Activated CD4-positive, alpha-beta T cell treated with anti-CD3 and anti-CD28 coated beads for 1 hour (primary cell): ENCODE measurements at regions not wholly inside any gene's neighbourhood (a gene's known extent, or its start where the extent isn't known, plus 50 kb on each side); places are given as distances from the start of the nearest gene placed in this dataset.

ENCODE experiments used
- DNase-seq: peaks from one replicate; pipeline ENCODE4 v3.0.0-alpha.2; 2020

DNA sequence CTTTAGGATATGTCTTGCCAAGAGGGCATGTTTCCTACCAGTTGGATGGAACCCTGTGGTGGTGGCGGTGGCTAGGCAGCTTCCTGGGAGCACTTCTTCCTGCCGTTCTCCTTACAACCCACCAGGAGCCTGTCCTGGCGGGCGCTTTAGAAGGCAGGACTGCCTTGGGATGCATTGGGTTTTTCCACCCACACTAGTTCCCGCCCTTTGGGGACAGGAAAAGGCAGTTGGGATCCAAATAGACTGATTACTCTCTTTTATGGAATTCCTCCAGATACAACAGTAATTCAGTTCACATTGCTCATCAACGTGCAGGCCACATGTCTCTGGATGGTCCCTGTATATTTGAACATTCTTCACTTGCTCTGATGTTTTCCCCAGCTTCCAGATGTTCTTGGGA lies 305.7 kb upstream of the SSTR1 start:
- no peak for DNase-seq

DNA sequence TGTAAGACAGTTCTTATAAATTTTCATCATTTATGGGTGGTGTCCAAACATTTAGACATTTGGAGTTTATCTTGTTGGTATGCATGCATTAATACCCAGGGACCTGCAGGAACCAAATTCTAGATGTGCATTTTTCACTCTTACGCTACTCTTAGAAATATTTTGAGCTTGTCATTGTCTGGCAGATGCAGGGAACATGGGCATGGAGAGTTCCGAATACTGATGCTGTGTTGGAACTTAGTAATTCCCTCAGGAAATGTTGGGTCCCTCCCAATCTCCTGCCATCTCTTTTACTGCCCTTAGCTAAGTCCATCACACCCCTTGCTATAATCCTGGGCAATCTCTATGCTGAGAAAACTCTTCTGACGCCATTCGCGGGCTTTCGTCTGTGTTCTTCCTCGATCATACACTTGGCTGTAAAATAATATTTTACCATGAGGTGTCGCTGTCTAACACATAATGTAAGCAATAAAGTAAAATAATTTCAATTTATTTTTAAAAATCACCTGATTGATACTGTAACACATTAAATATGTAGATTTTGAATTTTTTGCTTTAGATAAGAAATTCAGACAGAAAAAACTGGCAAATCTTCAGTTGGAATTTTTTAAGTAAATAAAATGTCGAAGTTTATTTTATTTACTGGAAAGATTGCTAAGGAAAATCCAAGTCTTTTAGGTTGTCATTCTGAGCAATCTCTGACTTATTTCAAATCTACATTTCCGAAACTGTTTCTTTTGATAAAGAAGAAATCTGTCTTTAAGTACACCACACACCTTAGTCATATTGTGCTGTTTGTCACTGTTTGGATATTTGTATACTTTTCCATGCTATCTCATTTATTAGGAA lies 304.1 kb upstream of the SSTR1 start:
- no peak for DNase-seq

DNA sequence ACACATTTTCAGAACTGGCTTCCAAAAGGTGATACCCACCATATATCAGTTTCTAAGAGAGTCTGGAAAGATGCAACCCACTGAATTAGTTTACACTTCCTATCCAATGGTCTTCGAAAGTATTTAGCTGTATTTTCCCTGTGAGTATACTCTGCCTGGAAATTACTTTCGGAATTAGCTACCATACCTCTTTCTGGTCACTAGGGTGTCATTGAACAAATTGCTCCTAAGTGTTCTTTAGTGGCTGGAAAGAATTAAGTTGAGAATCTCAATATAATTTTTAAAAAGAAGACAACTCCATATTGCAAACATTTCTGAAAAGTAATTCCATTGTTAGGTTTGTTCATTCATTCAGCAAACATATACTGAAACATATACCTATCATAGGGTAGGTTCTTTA lies 283.1 kb upstream of the SSTR1 start:
- no peak for DNase-seq

DNA sequence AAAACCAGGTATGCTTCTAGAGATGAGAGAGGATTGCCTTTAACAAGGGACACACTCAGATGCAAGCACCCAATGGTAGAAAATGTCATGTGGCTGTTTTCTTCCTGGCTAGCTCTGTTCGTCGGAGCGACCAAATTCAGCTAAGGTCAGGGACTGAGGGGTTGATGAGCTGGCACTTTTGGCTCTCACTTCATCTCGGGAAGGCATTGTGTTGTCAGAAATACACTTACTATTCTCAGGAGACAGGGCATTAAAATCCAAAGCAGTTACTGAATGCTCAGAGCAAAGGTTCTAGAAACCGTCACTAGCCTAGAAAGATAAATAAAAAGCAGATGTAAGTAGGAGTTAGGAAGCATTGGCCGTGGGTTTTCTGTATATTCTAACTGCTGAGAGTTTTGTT lies 275.7 kb upstream of the SSTR1 start:
- no peak for DNase-seq

DNA sequence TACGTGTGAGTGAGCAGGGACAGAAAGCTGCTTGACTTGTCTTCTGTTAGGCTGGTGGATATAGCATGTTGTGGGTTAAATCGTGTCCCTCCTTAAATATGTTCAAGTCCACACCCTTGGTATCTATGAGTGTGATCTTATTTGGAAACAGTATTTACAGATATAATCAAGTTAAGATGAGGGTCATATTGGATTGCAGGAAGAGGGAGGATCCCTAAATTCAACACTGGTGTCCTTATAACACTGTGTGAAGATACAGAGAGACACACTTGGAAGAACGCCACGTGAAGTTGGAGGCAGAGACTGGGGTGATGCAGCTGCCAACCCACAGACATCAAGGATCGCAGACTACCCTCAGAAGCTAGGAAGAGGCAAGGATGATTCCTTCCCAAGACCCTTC lies 275.2 kb upstream of the SSTR1 start:
- DNase-seq = no peak

DNA sequence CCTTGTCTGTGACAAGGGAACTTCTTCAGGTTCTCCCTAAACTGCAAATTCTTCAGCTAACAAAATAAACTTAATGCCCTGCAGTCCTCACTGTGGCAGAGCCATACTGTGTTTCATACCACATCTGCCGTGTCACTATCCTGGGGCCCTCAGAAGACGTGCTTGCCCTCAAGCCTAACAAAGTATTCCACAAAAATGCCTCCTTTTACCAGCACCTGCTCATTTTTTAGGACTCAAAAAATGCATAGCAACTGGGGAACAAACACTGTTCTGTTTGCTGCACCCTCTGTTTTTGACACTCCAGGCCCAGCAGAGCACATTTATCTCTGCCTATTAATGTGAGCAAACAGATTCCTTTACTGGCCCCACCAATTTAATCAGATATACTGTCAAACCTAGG lies 270.7 kb upstream of the SSTR1 start:
- no peak for DNase-seq

DNA sequence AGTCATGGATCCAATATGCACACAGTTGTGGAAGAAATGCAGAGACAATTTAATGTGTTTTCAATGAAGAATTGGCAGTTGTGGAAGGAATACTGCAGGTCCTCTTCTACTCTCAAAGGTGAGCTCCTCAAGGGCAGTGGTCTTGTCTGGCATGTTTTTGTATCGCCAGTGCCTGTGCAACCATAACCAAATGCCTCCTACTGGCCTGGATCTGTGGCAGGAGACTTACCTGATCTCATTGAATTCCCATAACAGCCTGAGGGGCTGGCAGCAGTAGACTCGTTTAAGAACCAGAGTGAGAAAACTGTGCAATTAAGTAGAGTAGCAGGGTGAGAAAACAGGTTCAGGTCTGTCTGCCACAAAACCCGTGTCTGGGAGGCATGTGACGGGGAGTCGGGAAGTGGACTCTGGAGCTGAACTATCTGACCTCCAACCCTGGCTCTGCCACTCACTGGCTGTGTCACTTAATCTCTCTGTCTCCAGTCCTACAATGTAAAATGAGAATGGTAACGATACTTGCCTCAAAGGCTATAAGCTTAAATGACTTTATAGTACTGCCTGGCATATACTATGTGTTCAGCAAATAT lies 268.2 kb upstream of the SSTR1 start:
- DNase-seq = no peak

DNA sequence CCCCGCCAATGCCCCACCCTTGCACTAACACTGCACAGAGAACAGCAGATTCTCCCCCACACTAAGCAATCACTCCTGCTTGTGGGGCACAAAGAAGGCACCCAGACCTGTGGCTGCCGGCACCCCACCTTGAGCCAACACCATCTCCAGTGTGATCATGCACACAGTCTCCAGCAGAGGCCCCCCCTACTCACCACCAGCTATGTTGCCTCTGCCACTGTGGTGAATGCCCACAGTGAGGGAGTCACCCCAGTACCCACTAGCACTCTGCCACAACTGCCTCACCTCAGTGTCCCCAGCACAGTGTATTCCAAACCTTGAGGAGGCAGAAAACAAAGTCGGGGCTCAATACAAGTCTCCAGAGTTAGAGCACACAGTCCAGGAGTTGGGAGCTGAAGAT lies 261.7 kb upstream of the SSTR1 start:
- DNase-seq = no peak

DNA sequence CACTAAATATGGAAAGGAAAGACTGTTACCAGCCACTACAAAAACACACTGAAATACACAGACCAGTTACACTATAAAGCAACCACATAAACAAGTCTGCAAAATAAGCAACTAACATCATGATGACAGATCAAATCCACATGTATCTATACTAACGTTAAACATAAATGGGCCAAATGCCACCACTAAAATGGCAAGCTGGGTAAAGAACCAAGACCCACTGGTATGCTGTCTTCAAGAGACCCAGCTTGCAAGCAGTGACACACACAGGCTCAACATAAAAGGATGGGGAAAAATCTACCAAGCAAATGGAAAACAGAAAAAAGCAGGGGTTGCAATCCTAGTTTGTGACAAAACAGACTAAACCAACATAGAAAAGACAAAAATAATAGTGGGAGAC lies 260.9 kb upstream of the SSTR1 start:
- no peak for DNase-seq

DNA sequence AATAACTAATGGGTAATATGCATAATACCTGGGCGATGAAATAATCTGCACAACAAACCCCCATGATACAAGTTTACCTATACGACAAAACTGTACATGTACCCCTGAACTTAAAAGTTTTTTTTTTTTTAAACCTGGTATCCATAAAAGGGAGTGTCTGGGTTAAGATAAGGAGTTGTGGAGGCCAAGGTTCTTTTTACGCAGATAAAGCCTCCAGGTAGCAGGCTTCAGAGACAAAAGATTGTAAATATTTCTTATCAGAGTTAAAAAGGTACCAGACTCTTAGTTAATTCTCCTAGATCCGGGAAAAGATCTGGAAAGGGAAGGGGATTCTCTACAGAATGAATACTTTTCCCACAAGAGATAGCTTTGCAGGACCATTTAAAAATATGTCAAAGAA lies 259.4 kb upstream of the SSTR1 start:
- no peak for DNase-seq

DNA sequence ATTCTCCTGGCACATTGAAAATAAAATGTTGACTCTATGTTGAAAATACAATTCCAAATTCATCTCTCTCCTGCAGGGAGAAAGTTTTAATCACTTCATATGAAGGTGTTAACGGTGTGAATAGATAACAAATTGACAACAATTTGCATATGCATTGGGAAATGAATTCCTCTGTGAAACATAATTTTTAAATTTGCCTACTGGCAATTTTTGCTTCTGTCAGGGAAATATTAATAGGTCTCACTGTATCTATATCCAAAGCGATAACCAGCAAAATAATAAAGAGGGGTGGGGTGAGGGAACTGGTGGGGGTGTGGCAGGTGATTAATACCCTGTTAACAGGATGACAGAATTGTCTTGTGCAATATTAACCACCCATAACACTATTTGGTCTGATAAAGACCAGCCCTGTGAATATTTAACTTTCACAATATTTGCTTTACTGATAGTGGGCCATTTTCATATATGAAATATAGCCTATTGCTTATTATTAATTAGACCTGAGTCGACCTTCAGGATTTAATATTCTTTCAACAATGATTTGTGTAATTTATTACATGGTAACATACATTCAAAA lies 239.0 kb upstream of the SSTR1 start:
- no peak for DNase-seq

DNA sequence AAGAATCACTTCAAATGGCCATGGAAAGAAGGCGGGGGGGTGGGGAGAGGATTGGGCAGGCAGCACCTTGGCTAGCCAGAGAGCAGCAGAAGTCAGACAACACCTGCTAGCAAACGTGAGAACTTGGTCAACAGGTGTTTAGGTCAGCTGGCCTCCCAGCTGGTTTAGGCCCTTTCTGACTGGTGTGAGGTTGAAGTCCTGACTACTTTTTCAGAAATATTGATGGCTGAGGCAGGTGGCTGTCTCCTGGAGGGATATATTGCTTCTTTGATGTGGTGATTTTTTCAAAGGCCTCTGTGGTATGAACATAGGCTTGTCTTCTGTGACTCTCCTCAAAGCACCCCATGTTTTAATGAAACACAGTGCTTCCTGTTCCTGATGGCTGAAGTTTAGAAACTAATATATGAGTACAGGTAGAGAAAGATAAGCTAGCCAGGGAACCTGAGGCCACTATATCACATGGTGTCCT lies 238.2 kb upstream of the SSTR1 start:
- DNase-seq = no peak

DNA sequence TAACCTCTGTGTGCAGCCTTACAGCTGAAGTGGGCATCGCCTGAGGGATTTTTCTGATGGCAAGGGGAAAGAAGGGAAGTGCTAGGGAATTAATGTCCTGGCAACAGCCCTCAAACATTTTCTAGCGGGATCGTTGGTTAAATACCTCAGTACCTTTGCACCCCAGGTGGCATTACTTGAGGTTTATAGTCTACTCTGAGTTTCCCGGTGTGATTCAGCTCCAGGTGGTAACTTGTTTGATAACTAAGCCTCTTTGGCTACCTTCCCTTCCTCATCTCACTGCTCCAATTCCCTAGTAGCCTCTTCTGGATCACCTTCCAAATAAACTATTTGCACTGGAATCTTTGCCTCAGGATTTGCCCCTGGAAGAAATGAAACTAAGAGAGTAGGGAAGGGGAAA lies 237.0 kb upstream of the SSTR1 start:
- no peak for DNase-seq

DNA sequence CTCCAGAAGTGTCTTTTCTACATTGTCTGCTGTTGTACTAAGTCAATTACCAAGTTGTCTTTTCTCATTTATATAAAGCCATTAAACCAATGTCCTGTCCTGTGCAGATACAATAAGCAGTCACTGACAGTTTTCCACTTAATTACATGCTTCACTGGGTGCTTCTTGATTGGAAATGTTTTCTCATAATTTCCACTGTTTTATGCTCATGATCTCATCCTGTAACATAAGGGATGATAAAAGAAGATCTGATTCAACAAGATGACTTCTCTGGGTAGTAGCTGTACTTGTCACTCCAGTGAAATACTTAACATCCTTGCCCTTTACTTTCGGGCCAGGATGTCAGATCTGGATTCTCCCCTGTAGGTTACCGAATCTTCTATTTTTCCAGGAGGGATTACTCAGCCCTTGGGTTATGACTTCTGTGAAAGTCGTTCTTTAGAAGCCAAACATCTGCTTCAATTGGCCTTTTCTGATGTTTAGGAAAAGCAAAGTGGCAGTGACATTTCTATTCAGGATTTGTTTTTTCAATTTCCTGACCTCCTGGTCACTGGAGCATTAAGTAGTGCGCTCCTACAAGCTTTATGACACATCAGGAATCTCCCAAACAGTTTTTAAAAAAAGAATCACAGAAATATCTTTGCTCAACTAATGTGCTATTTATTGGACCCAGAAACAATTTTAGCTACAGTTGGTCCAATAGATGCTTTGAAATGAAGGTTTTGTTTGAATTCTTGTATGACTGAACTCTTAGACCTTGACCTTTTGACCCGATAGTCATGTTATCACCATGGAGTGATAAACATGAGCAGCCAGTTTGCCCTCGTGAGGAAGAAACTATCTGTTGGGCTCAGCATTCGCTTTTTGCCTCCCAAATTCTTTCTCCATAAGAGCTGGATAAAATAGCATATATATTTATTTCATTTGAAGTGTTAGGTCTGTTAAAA lies 234.5 kb upstream of the SSTR1 start:
- DNase-seq = no peak

DNA sequence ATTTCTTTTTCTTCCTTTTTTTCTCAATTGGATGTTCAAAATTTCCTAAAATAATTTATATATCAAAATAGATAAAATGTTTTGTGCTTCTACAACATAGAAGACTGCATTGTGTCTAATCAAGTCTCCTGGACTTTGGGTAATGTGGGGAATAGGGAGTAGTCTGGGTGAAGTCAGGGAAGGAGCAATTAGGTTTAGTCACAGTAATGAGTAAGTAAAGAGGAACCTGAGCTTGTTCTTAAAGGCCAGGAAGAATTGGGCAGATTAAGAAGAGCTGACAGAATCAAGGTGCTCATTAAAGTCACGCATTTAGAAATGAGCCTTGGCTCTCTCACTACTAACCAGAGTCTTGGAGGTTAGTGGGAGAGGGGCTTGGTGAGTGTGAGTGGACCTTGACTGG lies 233.3 kb upstream of the SSTR1 start:
- no peak for DNase-seq

DNA sequence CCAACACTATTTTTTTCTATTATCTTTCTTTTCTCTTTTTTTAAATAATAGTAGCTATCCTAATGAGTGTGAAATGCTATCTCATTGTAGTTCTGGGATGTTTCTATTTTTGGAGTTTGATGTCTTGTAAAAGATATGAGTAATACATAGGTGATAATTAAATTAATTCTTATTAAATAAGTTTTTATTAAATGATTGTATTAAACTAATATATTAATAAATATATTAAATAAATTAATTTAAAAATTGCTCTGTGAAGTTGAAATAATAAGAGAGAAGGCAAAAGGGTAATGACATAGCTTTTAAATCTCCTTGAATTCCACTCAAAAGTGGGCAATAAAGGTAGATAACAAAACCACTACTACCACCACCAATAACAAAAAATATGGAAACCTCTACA lies 230.2 kb upstream of the SSTR1 start:
- no peak for DNase-seq

DNA sequence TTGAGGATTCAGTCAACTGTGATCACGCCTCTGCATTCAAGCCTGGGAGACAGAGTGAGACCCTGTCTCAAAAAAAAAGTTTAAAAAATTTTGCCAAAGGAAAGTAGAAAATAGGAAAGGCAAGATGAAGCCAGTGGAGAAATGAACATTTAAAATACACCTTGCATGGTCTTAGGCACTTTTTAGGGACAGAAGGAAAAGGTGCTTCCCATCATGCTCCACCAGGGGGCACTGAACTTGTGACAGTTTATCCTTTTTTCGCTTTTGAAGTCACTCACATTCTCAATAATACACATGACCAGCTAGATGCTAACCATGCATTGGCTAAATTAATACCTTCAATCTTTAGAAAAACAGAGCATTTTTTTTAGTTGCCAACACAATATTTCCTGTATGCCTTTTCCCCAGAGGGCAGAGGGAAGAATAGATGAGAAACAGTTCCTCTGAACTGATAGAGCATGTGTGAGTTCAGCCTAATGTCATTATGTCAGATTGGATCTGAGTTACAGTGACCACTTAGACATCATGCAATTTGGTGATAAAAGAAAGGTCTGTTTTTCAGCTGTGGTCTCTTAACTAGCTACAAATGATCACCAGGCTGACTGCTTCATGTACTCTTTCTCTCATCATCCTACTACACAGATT lies 221.8 kb upstream of the SSTR1 start:
- peak; percentile 16 for DNase-seq

DNA sequence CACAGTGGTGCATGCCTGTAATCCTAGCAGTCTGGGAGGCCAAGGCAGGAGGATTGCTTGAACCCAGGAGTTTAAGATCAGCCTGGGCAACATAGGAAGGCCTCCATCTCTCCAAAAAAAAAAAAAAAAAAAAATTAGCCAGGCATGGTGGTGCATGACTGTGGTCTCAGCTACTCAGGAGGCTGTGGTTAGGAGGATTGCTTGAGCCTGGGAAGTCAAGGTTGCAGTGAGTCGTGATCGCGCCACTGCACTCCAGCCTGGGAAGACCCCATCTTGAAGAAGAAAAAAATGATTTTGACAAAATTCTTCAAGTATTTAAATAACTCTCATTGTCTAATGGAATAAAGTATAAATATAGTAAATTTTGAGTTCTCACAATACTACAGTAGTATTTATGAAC lies 219.2 kb upstream of the SSTR1 start:
- DNase-seq = no peak

DNA sequence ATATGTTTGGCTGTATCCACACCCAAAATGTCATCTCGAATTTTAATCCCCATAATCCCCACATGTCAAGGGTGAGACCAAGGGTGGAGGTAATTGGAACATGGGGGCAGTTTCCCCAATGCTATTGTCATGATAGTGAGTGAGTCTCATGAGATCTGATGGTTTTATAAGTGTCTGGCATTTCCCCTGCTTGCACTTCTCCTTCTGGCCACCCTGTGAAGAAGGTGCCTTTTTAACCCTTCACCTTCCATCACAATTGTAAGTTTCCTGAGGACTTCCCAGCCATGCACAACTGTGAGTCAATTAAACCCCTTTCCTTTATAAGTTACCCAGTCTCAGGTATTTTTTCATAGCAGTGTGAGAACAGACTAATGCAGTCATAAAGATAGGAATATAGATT lies 216.7 kb upstream of the SSTR1 start:
- no peak for DNase-seq

DNA sequence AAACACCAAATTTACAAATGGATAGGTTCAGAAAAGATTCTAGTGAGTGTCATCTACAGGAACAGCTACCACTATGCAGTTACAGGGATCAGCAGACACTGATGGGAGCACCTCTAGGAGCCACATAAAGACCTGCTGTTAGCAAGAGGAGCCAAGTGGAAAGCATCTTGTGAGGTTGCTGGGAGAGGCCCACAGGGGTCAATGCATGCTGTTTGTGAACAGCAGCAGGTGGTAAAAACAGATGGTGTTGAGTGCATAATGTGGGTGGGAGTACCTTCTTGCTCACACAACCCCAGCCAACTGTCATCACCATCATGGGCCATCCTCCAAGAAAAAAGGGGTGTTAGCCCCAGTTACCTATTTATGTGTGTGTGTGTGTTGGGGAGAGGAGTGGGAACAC lies 215.2 kb upstream of the SSTR1 start:
- no peak for DNase-seq

DNA sequence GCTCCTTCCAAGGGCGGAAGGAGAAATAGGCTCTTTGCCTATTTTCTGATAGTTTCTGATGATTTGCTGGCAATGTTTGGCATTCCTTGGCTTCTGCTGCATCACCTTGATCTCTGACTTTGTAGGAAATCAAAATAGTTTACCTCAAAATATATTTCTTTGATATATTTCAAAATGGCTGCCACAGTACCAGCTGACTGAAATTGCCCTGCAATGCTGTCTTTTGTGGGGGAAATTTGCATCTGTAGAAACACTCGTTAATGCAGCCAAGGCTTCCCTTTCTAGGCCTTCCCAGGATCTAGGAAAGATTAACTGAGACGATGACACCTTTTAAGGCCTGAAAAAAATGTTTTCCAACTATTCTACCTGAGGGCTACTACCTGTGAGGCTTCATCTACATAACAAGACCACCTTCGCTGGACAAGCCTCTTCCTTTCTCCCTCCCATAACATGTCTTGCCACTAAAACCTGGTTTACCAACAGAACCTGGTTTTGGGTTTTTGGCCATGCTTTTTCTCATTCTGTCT lies 212.8 kb upstream of the SSTR1 start:
- no peak for DNase-seq

DNA sequence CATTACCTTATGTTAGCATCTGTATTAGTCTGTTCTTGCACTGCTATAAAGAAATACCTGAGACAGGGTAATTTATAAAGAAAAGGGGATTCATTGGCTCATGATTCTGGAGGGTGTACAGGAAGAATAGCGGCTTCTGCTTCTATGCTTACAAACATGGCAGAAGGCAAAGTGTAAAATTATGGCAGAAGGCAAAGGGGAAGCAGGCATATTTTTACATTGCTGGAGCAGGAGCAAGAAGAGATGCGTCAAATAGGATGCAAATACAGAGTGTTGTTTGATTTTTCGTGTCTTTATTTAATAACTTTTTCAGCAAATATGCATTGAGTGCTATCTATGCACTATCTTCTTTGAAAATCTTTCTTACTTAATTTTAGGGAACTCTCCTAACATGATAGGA lies 210.7 kb upstream of the SSTR1 start:
- DNase-seq = no peak

DNA sequence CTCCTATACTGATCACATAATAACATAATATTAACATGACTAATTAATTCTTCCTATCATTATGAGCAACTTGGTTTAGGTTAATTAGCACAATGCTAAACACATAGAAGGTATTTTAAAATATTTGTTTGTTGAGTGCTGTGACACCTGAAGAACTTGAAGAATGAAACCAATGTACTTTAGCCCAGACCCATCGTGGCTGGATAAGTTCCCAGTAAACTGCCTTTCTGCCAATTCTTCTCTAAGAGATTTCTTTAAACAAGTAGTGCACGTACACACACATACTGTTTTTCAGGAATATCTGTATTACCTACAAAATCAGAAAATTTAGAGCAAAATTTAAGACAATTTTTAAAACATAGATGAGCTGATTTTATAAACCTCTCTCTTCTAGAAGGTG lies 207.4 kb upstream of the SSTR1 start:
- DNase-seq = no peak
